GM12892 (cell line): ENCODE measurements at regions not wholly inside any gene's neighbourhood (a gene's known extent, or its start where the extent isn't known, plus 50 kb on each side); places are given as distances from the start of the nearest gene placed in this dataset.

Experiments used
- POLR2A ChIP-seq: IDR thresholded peaks from 2 replicates; pipeline ENCODE4 v1.6.1; 2011; ENCODE audit warnings: low read depth, low read length, control low read depth
- POLR2AphosphoS5 ChIP-seq: IDR thresholded peaks from 2 replicates; pipeline ENCODE4 v1.6.1; 2011; ENCODE audit warnings: low read depth, low read length, control low read depth
- TAF1 ChIP-seq: IDR thresholded peaks from 2 replicates; pipeline ENCODE4 v1.6.1; 2011; ENCODE audit warnings: low read depth, mild to moderate bottlenecking, control low read depth, low read length, borderline replicate concordance

- TF ChIP-seq POLR2AphosphoS5 (no peak), TAF1 (no peak), POLR2A (no peak)
These were observed 78.7 kb upstream of the FAM216B start for GRCh38 chr13:42702716-42703115.
